GM18858 (cell line): ENCODE measurements at regions not wholly inside any gene's neighbourhood (a gene's known extent, or its start where the extent isn't known, plus 50 kb on each side); places are given as distances from the start of the nearest gene placed in this dataset.
"Not testable (repeated sequence)": the region's sequence is repeated elsewhere in the genome, so short reads cannot be mapped to it uniquely, and the experiment has no call there.

ENCODE experiments used
- ATAC-seq: cut with Tn5 transposase; IDR thresholded peaks from one replicate; pipeline ENCODE4 v1.9.1; 2021; ENCODE audit not compliant: unreplicated experiment

- no peak for ATAC-seq
Observed at GRCh38 chr7:34385384-34385783, 272.6 kb upstream of the NPSR1 start.

GRCh38 chr7:34389332-34390078 lies 268.5 kb upstream of the NPSR1 start:
- no peak for ATAC-seq

GRCh38 chr7:34390103-34390502 lies 267.9 kb upstream of the NPSR1 start:
- no peak for ATAC-seq

GRCh38 chr7:34392972-34393371 lies 265.0 kb upstream of the NPSR1 start:
- ATAC-seq: no peak

DNA sequence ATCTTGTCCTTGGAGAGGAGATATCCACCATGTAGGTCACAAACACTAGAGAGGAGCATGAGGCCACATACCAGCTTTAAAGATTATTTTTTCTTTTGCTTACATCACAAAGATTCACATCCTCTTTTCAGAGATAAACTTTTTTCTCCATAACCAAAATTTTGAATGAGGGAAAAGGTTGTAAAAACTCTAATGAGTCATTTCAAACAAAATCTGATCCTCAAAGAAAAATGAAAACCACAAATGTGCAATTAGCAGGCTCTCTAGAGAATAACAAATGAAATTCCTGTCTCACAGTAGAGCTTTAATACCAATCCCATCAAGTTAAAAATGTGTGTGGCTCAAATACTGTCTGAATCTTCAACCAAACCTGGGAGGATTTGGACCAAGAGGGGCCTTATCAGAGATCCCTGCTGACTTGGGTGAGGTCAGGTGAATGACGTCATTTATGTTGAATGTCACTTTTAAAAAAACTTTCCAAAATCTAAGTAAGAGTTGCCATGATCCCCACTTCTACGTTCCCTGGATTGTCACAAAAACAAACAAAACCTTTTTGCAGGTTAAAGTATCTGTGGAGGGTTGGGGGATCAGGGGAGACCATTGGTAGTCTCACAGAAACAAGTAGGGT lies 261.5 kb upstream of the NPSR1 start:
- ATAC-seq: no peak

GRCh38 chr7:34401776-34402175 lies 256.2 kb upstream of the NPSR1 start:
- ATAC-seq: no peak

- ATAC-seq: no peak
Observed at GRCh38 chr7:34406848-34407530, 251.0 kb upstream of the NPSR1 start.

GRCh38 chr7:34407586-34407985 lies 250.4 kb upstream of the NPSR1 start:
- ATAC-seq: no peak

DNA sequence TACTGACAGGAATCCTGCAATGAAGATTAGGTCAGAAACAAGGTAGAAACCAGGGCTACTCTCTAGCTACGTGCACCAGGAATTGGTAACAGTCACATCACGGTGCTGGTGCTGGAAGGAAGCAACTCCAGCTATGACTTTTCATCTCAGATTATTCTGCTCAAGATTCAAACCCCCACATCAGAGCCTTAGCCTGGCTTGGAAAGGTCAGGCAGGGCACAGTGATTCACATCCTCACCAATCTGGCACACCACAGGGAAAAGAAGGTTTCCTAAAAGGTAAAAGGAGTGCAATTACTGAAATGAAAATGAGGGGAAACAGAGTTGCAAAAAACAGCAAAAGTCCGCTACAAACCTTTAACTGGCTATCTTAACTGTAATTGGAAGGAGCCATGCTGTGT lies 240.2 kb upstream of the NPSR1 start:
- no peak for ATAC-seq

DNA sequence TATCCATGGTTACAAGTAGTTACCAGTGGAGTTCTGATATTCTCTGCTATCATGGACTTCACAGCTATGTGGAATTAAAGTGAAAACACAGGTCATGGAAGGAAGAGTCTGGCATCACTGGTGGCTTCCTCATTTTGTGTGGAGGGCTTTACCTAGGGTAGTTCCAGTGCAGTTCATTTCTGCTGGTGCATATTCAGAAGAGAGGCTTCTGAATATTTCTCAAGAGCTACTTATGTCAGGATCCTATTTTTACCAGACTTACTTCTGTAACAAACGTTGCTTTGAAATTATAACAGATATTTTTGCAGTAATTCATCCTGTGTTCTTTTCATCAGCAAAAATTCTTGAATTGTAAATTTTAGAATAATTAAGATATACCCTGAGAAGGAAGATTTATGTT lies 236.5 kb upstream of the NPSR1 start:
- ATAC-seq: no peak

DNA sequence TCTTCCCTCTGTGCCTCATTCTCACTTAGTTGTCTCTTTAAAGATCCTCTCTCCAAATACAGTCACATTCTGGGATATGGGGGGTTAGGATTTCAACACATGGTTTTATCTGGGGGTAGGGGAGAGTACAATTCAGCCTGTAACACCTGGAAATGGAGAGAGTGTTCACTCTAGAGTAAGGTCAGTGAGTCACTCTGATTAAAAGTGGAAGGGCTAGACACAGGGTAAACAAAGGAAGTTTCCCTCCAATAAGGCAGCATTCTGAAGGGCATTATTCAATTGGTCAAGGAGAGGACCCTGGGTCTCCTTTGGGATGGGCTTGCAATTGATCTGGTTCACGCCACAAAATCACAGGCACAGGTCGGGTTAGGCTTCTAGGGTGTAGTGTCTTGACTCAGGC lies 232.8 kb upstream of the NPSR1 start:
- ATAC-seq: no peak

DNA sequence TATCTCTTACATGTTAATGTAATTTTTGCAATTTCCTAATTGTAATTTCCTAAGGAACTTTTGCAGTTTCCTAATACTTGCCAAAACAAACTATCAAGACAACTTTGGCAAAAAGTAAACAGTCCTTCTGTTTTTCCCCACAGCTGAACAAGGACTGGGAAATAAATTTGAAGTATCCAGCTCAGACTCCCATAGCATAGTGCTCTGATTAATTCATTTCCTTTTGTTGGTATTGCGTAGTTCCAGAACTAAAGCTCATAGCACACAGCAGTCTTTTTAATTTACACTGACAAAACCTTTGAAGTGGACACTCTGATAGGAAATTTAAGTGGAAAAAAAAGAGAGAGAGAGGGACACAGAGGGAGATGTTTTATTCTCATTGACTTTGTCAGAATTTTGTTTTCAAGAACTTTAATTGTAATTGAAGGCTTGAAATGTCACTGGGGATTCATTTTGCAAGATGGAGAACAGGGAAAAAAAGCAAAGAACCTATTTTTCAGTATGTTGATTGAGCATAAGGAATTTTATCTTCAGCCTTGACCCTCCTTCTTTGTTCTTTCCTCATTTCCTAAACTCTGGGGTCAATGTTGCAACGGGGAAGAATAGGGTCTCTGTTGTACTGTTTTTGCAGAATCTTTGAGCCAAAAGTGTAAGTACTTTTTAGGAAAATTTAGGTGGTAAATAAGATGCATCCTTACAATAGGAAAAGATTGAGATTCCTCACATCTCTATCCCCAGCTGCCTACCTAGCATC lies 232.2 kb upstream of the NPSR1 start:
- no peak for ATAC-seq

GRCh38 chr7:34430456-34430855 lies 227.6 kb upstream of the NPSR1 start:
- no peak for ATAC-seq

- ATAC-seq: no peak
Observed at GRCh38 chr7:34438436-34438835, 219.6 kb upstream of the NPSR1 start.

- no peak for ATAC-seq
Observed at GRCh38 chr7:34445653-34446052, 212.4 kb upstream of the NPSR1 start.

DNA sequence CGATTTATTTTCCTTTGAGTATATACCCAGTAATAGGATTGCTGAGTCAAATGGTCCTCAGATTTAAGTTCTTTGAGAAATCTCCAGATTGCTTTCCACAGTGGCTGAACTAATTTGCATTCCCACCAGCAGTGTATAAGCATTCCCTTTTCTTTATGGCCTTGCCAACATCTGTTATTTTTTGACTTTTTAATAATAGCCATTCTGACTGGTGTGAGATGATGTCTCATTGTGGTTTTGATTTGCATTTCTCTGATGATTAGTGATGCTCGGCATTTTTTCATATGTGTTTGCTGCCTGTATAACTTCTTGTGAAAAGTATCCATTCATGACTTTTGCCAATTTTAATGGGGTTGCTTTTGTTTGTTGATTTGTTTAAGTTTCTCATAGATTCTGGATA lies 209.5 kb upstream of the NPSR1 start:
- not testable (repeated sequence) for ATAC-seq

DNA sequence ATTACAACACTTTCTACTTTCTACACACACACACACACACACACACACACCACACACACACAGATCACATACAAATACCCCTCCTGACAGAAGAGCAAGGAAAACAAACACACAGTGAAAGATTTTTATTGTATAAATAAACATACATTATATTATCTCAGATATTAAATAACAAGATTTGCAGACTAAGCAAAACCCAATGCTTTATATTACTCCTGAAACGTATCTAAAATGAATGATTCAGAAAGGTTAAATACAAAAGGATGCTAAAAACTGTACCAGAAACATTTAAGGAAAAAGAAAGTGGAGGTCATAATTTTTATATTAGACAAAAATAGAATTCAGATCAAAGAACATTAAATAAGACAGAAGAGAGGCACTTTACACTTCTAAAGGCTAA lies 208.3 kb upstream of the NPSR1 start:
- ATAC-seq: no peak

GRCh38 chr7:34451183-34451582 lies 206.8 kb upstream of the NPSR1 start:
- ATAC-seq: no peak

- no peak for ATAC-seq
Observed at GRCh38 chr7:34451923-34452322, 206.1 kb upstream of the NPSR1 start.

DNA sequence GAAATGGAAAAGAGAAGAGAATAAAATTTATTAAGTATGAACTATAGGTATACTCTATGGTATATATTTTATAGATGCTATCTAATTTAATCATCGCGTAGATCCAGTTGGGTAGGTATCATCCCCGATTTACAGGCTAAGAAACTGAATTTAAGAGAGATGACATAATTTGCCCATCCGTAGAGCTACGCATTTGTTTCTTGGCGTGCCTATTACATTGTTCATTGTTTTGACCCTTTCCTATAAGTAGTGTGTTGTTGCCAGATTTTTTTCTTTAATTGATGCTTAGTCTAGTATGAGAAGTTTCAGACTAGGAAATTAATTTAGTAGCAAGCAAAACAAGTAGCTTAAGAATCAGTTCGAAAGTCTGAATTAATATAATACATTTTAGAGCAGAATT lies 205.7 kb upstream of the NPSR1 start:
- no peak for ATAC-seq

- ATAC-seq: no peak
Observed at GRCh38 chr7:34453150-34453549, 204.9 kb upstream of the NPSR1 start.

- no peak for ATAC-seq
Observed at GRCh38 chr7:34454381-34454780, 203.6 kb upstream of the NPSR1 start.
